ENCODE measurements at regions not wholly inside any gene's neighbourhood (a gene's known extent, or its start where the extent isn't known, plus 50 kb on each side); places are given as distances from the start of the nearest gene placed in this dataset.

GRCh38 chr6:78713564-78713963 lies 153.8 kb upstream of the IRAK1BP1 start:
- Histone ChIP-seq H3K9me3 (ENCODE audit: control insufficient read depth, insufficient read depth, low read depth, low read length) (no peaks in the 10 kb centered on the region), H3K79me2 (ENCODE audit: control insufficient read depth, insufficient read depth, low read length) (no peaks in the 10 kb centered on the region), H3K4me2 (ENCODE audit: extremely low read depth, insufficient read depth, low read length) (no peak overlapping the region), H3K9ac (ENCODE audit: insufficient read depth, low read length) (no peak overlapping the region), H3K4me3 (replicated peaks in 1 of 4; ENCODE audit: control extremely low read depth in 1 of 4, insufficient read depth in 1 of 4, low read depth in 3 of 4, low read length in 4 of 4) (no peak overlapping the region), H3K27me3 (ENCODE audit: control insufficient read depth, insufficient read depth, low read length) (no peaks in the 10 kb centered on the region), H3K27ac (ENCODE audit: insufficient read depth, low read length) (no peak overlapping the region), H3K4me1 (ENCODE audit: control insufficient read depth, extremely low read depth, insufficient read depth, low read length) (no peaks in the 10 kb centered on the region), H3K36me3 (ENCODE audit: control insufficient read depth, insufficient read depth, low read length) (no peaks in the 10 kb centered on the region), H4K20me1 (ENCODE audit: control insufficient read depth, extremely low read depth, insufficient read depth, low read length) (no peaks in the 10 kb centered on the region), H2AFZ (ENCODE audit: low read length) (no peak overlapping the region)
- TF ChIP-seq EZH2 (IDR thresholded peaks at IDR 0.05; ENCODE audit: low read length, missing control alignments) = no peak
- TF ChIP-seq CTCF (conservative IDR thresholded peaks at IDR 0.05 in 1 of 2, IDR thresholded peaks at IDR 0.05 in 1 of 2; ENCODE audit: low read depth in 1 of 2, low read length in 2 of 2) = no peak
- DNase-seq (ENCODE audit: low read depth in 2 of 2) = no peak

DNA sequence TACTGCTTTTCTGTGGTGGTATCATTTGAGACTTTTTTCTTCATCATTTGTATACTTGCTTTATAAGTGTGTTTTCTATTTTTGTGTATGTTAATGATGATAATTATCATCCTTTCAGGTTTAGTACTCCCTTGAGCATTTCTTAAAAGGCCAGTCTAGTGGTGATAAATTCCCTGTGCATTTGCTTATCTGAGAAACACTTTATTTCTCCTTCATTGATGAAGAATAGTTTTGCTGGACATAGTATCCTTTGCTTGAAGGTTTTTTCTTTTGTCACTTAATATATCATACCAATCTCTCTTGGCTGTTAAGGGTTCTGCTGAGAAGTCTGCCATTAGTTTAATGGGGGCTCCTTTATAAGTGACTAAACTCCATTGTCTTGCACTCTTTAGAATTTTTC lies 123.2 kb upstream of the IRAK1BP1 start:
- Histone ChIP-seq H2AFZ (ENCODE audit: low read length) (no peak overlapping the region), H3K9me3 (ENCODE audit: control insufficient read depth, insufficient read depth, low read depth, low read length) (no peaks in the 10 kb centered on the region), H3K36me3 (ENCODE audit: control insufficient read depth, insufficient read depth, low read length) (no peaks in the 10 kb centered on the region), H3K27me3 (ENCODE audit: control insufficient read depth, insufficient read depth, low read length) (no peaks in the 10 kb centered on the region), H3K9ac (ENCODE audit: insufficient read depth, low read length) (no peak overlapping the region), H3K4me1 (ENCODE audit: control insufficient read depth, extremely low read depth, insufficient read depth, low read length) (no peaks in the 10 kb centered on the region), H4K20me1 (ENCODE audit: control insufficient read depth, extremely low read depth, insufficient read depth, low read length) (no peaks in the 10 kb centered on the region), H3K4me2 (ENCODE audit: extremely low read depth, insufficient read depth, low read length) (no peak overlapping the region), H3K27ac (ENCODE audit: insufficient read depth, low read length) (no peak overlapping the region), H3K79me2 (ENCODE audit: control insufficient read depth, insufficient read depth, low read length) (no peaks in the 10 kb centered on the region), H3K4me3 (replicated peaks in 1 of 4; ENCODE audit: control extremely low read depth in 1 of 4, insufficient read depth in 1 of 4, low read depth in 3 of 4, low read length in 4 of 4) (no peak overlapping the region)
- no peak for TF ChIP-seq EZH2 (IDR thresholded peaks at IDR 0.05; ENCODE audit: low read length, missing control alignments)
- TF ChIP-seq CTCF (conservative IDR thresholded peaks at IDR 0.05 in 1 of 2, IDR thresholded peaks at IDR 0.05 in 1 of 2; ENCODE audit: low read depth in 1 of 2, low read length in 2 of 2) = no peak
- no peak for DNase-seq (ENCODE audit: low read depth in 2 of 2)

DNA sequence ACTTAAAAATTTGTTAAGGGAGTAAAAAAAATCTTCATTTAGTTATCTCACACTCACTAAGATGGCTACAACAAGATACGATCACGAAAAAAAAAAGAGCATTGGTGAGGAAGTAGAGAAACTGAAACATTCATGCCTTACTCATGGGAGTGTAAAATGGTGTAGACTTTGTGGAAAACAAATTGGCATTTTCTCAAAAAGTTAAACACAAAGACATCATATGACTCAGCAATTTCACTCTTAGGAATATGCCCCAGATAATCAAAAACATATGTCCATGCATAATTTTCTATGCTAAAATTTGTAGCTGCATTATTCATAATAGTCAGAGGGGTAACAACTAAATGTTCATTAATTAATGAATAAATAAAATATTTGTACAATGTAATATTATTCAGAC lies 120.9 kb upstream of the IRAK1BP1 start:
- peak; percentile 1 to 75 for DNase-seq (ENCODE audit: low read depth in 2 of 2)
- Histone ChIP-seq H3K9me3 (ENCODE audit: control insufficient read depth, insufficient read depth, low read depth, low read length) (no peaks in the 10 kb centered on the region), H3K4me1 (ENCODE audit: control insufficient read depth, extremely low read depth, insufficient read depth, low read length) (no peaks in the 10 kb centered on the region), H3K4me2 (ENCODE audit: extremely low read depth, insufficient read depth, low read length) (no peak overlapping the region), H2AFZ (ENCODE audit: low read length) (no peak overlapping the region), H3K27me3 (ENCODE audit: control insufficient read depth, insufficient read depth, low read length) (no peaks in the 10 kb centered on the region), H3K4me3 (replicated peaks in 1 of 4; ENCODE audit: control extremely low read depth in 1 of 4, insufficient read depth in 1 of 4, low read depth in 3 of 4, low read length in 4 of 4) (no peak overlapping the region), H3K9ac (ENCODE audit: insufficient read depth, low read length) (no peak overlapping the region), H3K27ac (ENCODE audit: insufficient read depth, low read length) (no peak overlapping the region), H3K36me3 (ENCODE audit: control insufficient read depth, insufficient read depth, low read length) (no peaks in the 10 kb centered on the region), H3K79me2 (ENCODE audit: control insufficient read depth, insufficient read depth, low read length) (no peaks in the 10 kb centered on the region), H4K20me1 (ENCODE audit: control insufficient read depth, extremely low read depth, insufficient read depth, low read length) (no peaks in the 10 kb centered on the region)
- TF ChIP-seq EZH2 (IDR thresholded peaks at IDR 0.05; ENCODE audit: low read length, missing control alignments) = no peak
- TF ChIP-seq CTCF (conservative IDR thresholded peaks at IDR 0.05 in 1 of 2, IDR thresholded peaks at IDR 0.05 in 1 of 2; ENCODE audit: low read depth in 1 of 2, low read length in 2 of 2) = no peak

All from fibroblast of lung (primary cell).